Erythroblast (primary cell): ENCODE measurements at regions not wholly inside any gene's neighbourhood (a gene's known extent, or its start where the extent isn't known, plus 50 kb on each side); places are given as distances from the start of the nearest gene placed in this dataset.

Experiments
- GATA1 ChIP-seq: IDR thresholded peaks from 2 replicates; pipeline ENCODE4 v1.6.1; 2011; ENCODE audit warnings: low read depth, mild to moderate bottlenecking, control low read depth, low read length, moderate library complexity
- POLR2A ChIP-seq: IDR thresholded peaks from 2 replicates; pipeline ENCODE4 v1.6.1; 2011; ENCODE audit warnings: mild to moderate bottlenecking, low read length

- TF ChIP-seq POLR2A, result no peak
- no peak for TF ChIP-seq GATA1
Measured at GRCh38 chr20:51939259-51939585, 136.9 kb upstream of the SALL4 start.
